ENCODE measurements at regions not wholly inside any gene's neighbourhood (a gene's known extent, or its start where the extent isn't known, plus 50 kb on each side); places are given as distances from the start of the nearest gene placed in this dataset.

GRCh38 chr13:80118506-80118905 lies 222.4 kb downstream of the SPRY2 start:
- no peak for DNase-seq
- no peaks in the 10 kb centered on the region for H3K4me1 Mint-ChIP-seq
- peaks cover 2 to 5% (median 4%) of the 10 kb centered on the region in 3 donors for H3K27me3 Mint-ChIP-seq (ENCODE audit: low read depth in 3 of 3)
- no peak overlapping the region for H3K4me3 Mint-ChIP-seq
- no peaks in the 10 kb centered on the region for H3K9me3 Mint-ChIP-seq
- H3K36me3 Mint-ChIP-seq: no peaks in the 10 kb centered on the region
- no peak overlapping the region for H3K27ac Mint-ChIP-seq

GRCh38 chr13:80118099-80118498 lies 222.8 kb downstream of the SPRY2 start:
- no peaks in the 10 kb centered on the region for H3K9me3 Mint-ChIP-seq
- no peaks in the 10 kb centered on the region for H3K4me1 Mint-ChIP-seq
- no peak overlapping the region for H3K27ac Mint-ChIP-seq
- no peak overlapping the region for H3K4me3 Mint-ChIP-seq
- peaks cover 2 to 5% (median 4%) of the 10 kb centered on the region in 3 donors for H3K27me3 Mint-ChIP-seq (ENCODE audit: low read depth in 3 of 3)
- no peaks in the 10 kb centered on the region for H3K36me3 Mint-ChIP-seq
- DNase-seq: no peak

- Mint-ChIP-seq H3K4me1 (no peaks in the 10 kb centered on the region), H3K36me3 (no peaks in the 10 kb centered on the region), H3K27me3 (ENCODE audit: low read depth in 3 of 3) (peaks cover 2 to 5% (median 4%) of the 10 kb centered on the region in 3 donors), H3K4me3 (no peak overlapping the region), H3K27ac (no peak overlapping the region), H3K9me3 (no peaks in the 10 kb centered on the region)
- no peak for DNase-seq
These were observed 223.4 kb downstream of the SPRY2 start for GRCh38 chr13:80117515-80117914.

GRCh38 chr13:80116107-80116506 lies 224.8 kb downstream of the SPRY2 start:
- peaks cover 2 to 5% (median 4%) of the 10 kb centered on the region in 3 donors for H3K27me3 Mint-ChIP-seq (ENCODE audit: low read depth in 3 of 3)
- H3K9me3 Mint-ChIP-seq: no peaks in the 10 kb centered on the region
- H3K4me1 Mint-ChIP-seq: no peaks in the 10 kb centered on the region
- no peak overlapping the region for H3K27ac Mint-ChIP-seq
- no peak overlapping the region for H3K4me3 Mint-ChIP-seq
- DNase-seq: no peak
- no peaks in the 10 kb centered on the region for H3K36me3 Mint-ChIP-seq

GRCh38 chr13:80115616-80116015 lies 225.3 kb downstream of the SPRY2 start:
- Mint-ChIP-seq H3K4me3 (no peak overlapping the region), H3K9me3 (no peaks in the 10 kb centered on the region), H3K36me3 (no peaks in the 10 kb centered on the region), H3K4me1 (no peaks in the 10 kb centered on the region), H3K27ac (no peak overlapping the region), H3K27me3 (ENCODE audit: low read depth in 3 of 3) (peaks cover 2 to 4% (median 4%) of the 10 kb centered on the region in 3 donors)
- DNase-seq: no peak

- Mint-ChIP-seq H3K4me3 (no peak overlapping the region), H3K4me1 (no peaks in the 10 kb centered on the region), H3K9me3 (no peaks in the 10 kb centered on the region), H3K27ac (no peak overlapping the region), H3K27me3 (ENCODE audit: low read depth in 3 of 3) (peaks cover 0 to 7% (median 2%) of the 10 kb centered on the region in 3 donors), H3K36me3 (no peaks in the 10 kb centered on the region)
- no peak for DNase-seq
These were observed 227.0 kb downstream of the SPRY2 start for GRCh38 chr13:80113714-80114454.

GRCh38 chr13:80109303-80109702 lies 231.6 kb downstream of the SPRY2 start:
- no peak overlapping the region for H3K27ac Mint-ChIP-seq
- peaks cover 0 to 5% (median 0%) of the 10 kb centered on the region in 3 donors for H3K36me3 Mint-ChIP-seq
- DNase-seq: no peak
- no peak overlapping the region for H3K4me3 Mint-ChIP-seq
- H3K27me3 Mint-ChIP-seq (ENCODE audit: low read depth in 3 of 3): peaks cover 4 to 5% (median 4%) of the 10 kb centered on the region in 3 donors
- peaks cover 0 to 2% (median 0%) of the 10 kb centered on the region in 6 donors for H3K9me3 Mint-ChIP-seq
- no peaks in the 10 kb centered on the region for H3K4me1 Mint-ChIP-seq

GRCh38 chr13:80105350-80105749 lies 235.6 kb downstream of the SPRY2 start:
- no peak for DNase-seq
- no peak overlapping the region for H3K27ac Mint-ChIP-seq
- H3K27me3 Mint-ChIP-seq (ENCODE audit: low read depth in 3 of 3): peaks cover 4 to 5% (median 4%) of the 10 kb centered on the region in 3 donors
- H3K36me3 Mint-ChIP-seq: peaks cover 0 to 5% (median 0%) of the 10 kb centered on the region in 3 donors
- no peak overlapping the region for H3K4me3 Mint-ChIP-seq
- H3K9me3 Mint-ChIP-seq: peaks cover 0 to 2% (median 0%) of the 10 kb centered on the region in 6 donors
- H3K4me1 Mint-ChIP-seq: no peaks in the 10 kb centered on the region

- DNase-seq: no peak
These were observed 239.9 kb downstream of the SPRY2 start for GRCh38 chr13:80101040-80101439.

GRCh38 chr13:80100636-80101035 lies 240.3 kb downstream of the SPRY2 start:
- H3K4me1 Mint-ChIP-seq: no peaks in the 10 kb centered on the region
- no peaks in the 10 kb centered on the region for H3K36me3 Mint-ChIP-seq
- no peak overlapping the region for H3K4me3 Mint-ChIP-seq
- peaks cover 0 to 1% (median 0%) of the 10 kb centered on the region in 3 donors for H3K27me3 Mint-ChIP-seq (ENCODE audit: low read depth in 3 of 3)
- DNase-seq: no peak
- no peak overlapping the region for H3K27ac Mint-ChIP-seq
- H3K9me3 Mint-ChIP-seq: no peaks in the 10 kb centered on the region

More at GRCh38 chr13:80101040-80101439, 239.9 kb downstream of the SPRY2 start:
- H3K27me3 Mint-ChIP-seq (ENCODE audit: low read depth in 3 of 3): peaks cover 0 to 1% (median 0%) of the 10 kb centered on the region in 3 donors
- H3K9me3 Mint-ChIP-seq: no peaks in the 10 kb centered on the region
- no peak overlapping the region for H3K27ac Mint-ChIP-seq
- H3K4me3 Mint-ChIP-seq: no peak overlapping the region
- no peaks in the 10 kb centered on the region for H3K4me1 Mint-ChIP-seq
- H3K36me3 Mint-ChIP-seq: no peaks in the 10 kb centered on the region

GRCh38 chr13:80097561-80097960 lies 243.4 kb downstream of the SPRY2 start:
- Mint-ChIP-seq H3K9me3 (no peaks in the 10 kb centered on the region), H3K36me3 (no peaks in the 10 kb centered on the region), H3K27ac (no peak overlapping the region), H3K27me3 (ENCODE audit: low read depth in 3 of 3) (peaks cover 0 to 3% (median 0%) of the 10 kb centered on the region in 3 donors), H3K4me1 (no peaks in the 10 kb centered on the region), H3K4me3 (no peak overlapping the region)
- no peak for DNase-seq

GRCh38 chr13:80096383-80096782 lies 244.5 kb downstream of the SPRY2 start:
- no peaks in the 10 kb centered on the region for H3K4me1 Mint-ChIP-seq
- DNase-seq: no peak
- no peak overlapping the region for H3K4me3 Mint-ChIP-seq
- no peak overlapping the region for H3K27ac Mint-ChIP-seq
- H3K36me3 Mint-ChIP-seq: no peaks in the 10 kb centered on the region
- H3K9me3 Mint-ChIP-seq: no peaks in the 10 kb centered on the region
- H3K27me3 Mint-ChIP-seq (ENCODE audit: low read depth in 3 of 3): peaks cover 0 to 3% (median 0%) of the 10 kb centered on the region in 3 donors

GRCh38 chr13:80094526-80094925 lies 246.4 kb downstream of the SPRY2 start:
- no peaks in the 10 kb centered on the region for H3K4me1 Mint-ChIP-seq
- H3K36me3 Mint-ChIP-seq: no peaks in the 10 kb centered on the region
- H3K27ac Mint-ChIP-seq: no peak overlapping the region
- DNase-seq: no peak
- peaks cover 0 to 4% (median 3%) of the 10 kb centered on the region in 3 donors for H3K27me3 Mint-ChIP-seq (ENCODE audit: low read depth in 3 of 3)
- peaks cover 0 to 2% (median 0%) of the 10 kb centered on the region in 6 donors for H3K9me3 Mint-ChIP-seq
- H3K4me3 Mint-ChIP-seq: no peak overlapping the region

GRCh38 chr13:80093888-80094287 lies 247.0 kb downstream of the SPRY2 start:
- H3K9me3 Mint-ChIP-seq: peaks cover 0 to 2% (median 0%) of the 10 kb centered on the region in 6 donors
- H3K27me3 Mint-ChIP-seq (ENCODE audit: low read depth in 3 of 3): peaks cover 0 to 4% (median 3%) of the 10 kb centered on the region in 3 donors
- no peak for DNase-seq
- H3K36me3 Mint-ChIP-seq: no peaks in the 10 kb centered on the region
- no peaks in the 10 kb centered on the region for H3K4me1 Mint-ChIP-seq
- no peak overlapping the region for H3K4me3 Mint-ChIP-seq
- H3K27ac Mint-ChIP-seq: no peak overlapping the region

GRCh38 chr13:80086304-80086721 lies 254.6 kb downstream of the SPRY2 start:
- Mint-ChIP-seq H3K4me3 (no peak overlapping the region), H3K9me3 (peaks cover 0 to 2% (median 0%) of the 10 kb centered on the region in 6 donors), H3K27ac (no peak overlapping the region), H3K36me3 (no peaks in the 10 kb centered on the region), H3K4me1 (no peaks in the 10 kb centered on the region), H3K27me3 (ENCODE audit: low read depth in 3 of 3) (peaks cover 0 to 4% (median 4%) of the 10 kb centered on the region in 3 donors)
- DNase-seq: no peak

Data from immature natural killer cell (primary cell).